Ascending aorta (tissue), 2 donors: ENCODE measurements at regions not wholly inside any gene's neighbourhood (a gene's known extent, or its start where the extent isn't known, plus 50 kb on each side); places are given as distances from the start of the nearest gene placed in this dataset.
"Not testable (repeated sequence)": the region's sequence is repeated elsewhere in the genome, so short reads cannot be mapped to it uniquely, and the experiment has no call there.

ENCODE experiments used
- DNase-seq, 2 donors: peaks; one replicate each; pipeline ENCODE4 v3.0.0-alpha.2; 2019; ENCODE audit warnings: low spot score in 2 of 2
- H3K27ac ChIP-seq, 2 donors: fragments of 200-600 bp; sonication (generic); one replicate each; pipeline ENCODE4 v1.5.1; 2016 to 2017; ENCODE audit warnings: mild to moderate bottlenecking in 1 of 2
- H3K27me3 ChIP-seq: fragments of 200-600 bp; sonication (generic); one replicate; pipeline ENCODE4 v1.5.1; 2017
- H3K36me3 ChIP-seq, 2 donors: fragments of 200-600 bp; sonication (generic); one replicate each; pipeline ENCODE4 v1.5.1; 2016
- H3K4me1 ChIP-seq, 2 donors: fragments of 200-600 bp; sonication (generic); one replicate each; pipeline ENCODE4 v1.5.1; 2016 to 2017; ENCODE audit warnings: mild to moderate bottlenecking in 1 of 2
- H3K4me3 ChIP-seq, 2 donors: fragments of 200-600 bp; sonication (generic); one replicate each; pipeline ENCODE4 v1.5.1; 2016 to 2017; ENCODE audit warnings: mild to moderate bottlenecking in 1 of 2
- H3K9me3 ChIP-seq, 2 donors: fragments of 200-600 bp; sonication (generic); one replicate each; pipeline ENCODE4 v1.5.1; 2016
- intact Hi-C: fragments of 100-400 bp; cut with DNase I; formaldehyde crosslinking; loops from one replicate; pipeline ENCODE4 v1.15.1; 2023
- TF ChIP-seq, protein P1 (sequence below), 3 experiments: fragments of 200-600 bp in 2 of 3; fragments of 450-650 bp in 1 of 3; sonication (generic) in 2 of 3; IDR thresholded peaks; one replicate each; pipeline ENCODE4 v1.5.1; 2016 to 2019; ENCODE audit warnings: antibody characterized with exemption in 3 of 3, mild to moderate bottlenecking in 1 of 3, moderate library complexity in 1 of 3

DNA sequence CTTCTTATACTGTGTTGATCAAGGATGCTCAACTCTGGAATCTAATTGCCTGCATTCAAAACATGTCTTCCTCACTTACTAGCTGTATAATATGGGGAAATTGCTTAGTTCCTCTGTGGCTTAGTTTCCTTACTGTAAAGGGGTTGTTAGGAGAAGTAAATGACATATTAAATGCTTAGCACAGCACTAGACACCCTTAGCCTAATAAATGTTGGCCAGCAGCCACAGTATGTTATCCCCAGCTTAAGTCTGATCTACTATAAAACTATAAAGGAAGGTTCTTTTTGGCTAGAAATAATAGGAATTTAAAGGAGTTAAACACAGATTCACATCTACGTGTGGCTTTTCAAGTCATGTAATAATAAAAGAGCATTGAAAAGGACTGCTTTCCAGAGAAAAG, 232.4 kb downstream of the PCSK1 start:
- Histone ChIP-seq H3K4me1 (peaks cover 0 to 5% of the 10 kb centered on the region in 2 donors), H3K4me3 (no peak overlapping the region), H3K27me3 (no peaks in the 10 kb centered on the region), H3K27ac (no peak overlapping the region), H3K36me3 (no peaks in the 10 kb centered on the region), H3K9me3 (no peaks in the 10 kb centered on the region)
- intact Hi-C loops = no loop called here
- DNase-seq = no peak
- TF ChIP-seq, protein P1, sequence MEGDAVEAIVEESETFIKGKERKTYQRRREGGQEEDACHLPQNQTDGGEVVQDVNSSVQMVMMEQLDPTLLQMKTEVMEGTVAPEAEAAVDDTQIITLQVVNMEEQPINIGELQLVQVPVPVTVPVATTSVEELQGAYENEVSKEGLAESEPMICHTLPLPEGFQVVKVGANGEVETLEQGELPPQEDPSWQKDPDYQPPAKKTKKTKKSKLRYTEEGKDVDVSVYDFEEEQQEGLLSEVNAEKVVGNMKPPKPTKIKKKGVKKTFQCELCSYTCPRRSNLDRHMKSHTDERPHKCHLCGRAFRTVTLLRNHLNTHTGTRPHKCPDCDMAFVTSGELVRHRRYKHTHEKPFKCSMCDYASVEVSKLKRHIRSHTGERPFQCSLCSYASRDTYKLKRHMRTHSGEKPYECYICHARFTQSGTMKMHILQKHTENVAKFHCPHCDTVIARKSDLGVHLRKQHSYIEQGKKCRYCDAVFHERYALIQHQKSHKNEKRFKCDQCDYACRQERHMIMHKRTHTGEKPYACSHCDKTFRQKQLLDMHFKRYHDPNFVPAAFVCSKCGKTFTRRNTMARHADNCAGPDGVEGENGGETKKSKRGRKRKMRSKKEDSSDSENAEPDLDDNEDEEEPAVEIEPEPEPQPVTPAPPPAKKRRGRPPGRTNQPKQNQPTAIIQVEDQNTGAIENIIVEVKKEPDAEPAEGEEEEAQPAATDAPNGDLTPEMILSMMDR (IDR thresholded peaks at IDR 0.05) = no peak

DNA sequence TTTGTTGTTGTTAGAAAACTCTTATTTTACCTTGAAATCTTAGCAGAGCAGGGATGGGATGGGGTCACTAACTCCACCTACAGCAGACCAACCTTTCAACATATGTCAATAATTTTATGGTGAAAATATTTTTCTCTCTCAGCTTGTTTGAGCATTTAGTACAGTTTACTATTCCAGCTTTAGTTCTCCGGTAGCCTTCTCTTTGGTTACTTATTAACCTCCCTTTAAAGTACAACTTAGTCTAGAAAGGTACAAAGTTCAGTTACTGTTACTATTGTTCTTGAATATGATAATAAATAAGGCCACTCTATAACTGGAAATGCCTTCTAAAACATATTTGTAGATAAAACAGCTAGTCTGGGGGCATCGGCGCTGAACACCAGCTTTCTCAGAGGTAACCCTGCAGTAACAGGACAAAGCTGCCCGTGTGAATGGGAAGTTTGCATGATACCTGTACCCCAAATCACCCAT, 233.3 kb downstream of the PCSK1 start:
- no peaks in the 10 kb centered on the region for H3K36me3 ChIP-seq
- intact Hi-C loops = no loop called here
- peaks cover 0 to 5% of the 10 kb centered on the region in 2 donors for H3K4me1 ChIP-seq
- DNase-seq = no peak
- H3K9me3 ChIP-seq = no peaks in the 10 kb centered on the region
- TF ChIP-seq, protein P1 (IDR thresholded peaks at IDR 0.05) = no peak
- H3K27ac ChIP-seq = no peak overlapping the region
- H3K27me3 ChIP-seq = no peaks in the 10 kb centered on the region
- H3K4me3 ChIP-seq = no peak overlapping the region

DNA sequence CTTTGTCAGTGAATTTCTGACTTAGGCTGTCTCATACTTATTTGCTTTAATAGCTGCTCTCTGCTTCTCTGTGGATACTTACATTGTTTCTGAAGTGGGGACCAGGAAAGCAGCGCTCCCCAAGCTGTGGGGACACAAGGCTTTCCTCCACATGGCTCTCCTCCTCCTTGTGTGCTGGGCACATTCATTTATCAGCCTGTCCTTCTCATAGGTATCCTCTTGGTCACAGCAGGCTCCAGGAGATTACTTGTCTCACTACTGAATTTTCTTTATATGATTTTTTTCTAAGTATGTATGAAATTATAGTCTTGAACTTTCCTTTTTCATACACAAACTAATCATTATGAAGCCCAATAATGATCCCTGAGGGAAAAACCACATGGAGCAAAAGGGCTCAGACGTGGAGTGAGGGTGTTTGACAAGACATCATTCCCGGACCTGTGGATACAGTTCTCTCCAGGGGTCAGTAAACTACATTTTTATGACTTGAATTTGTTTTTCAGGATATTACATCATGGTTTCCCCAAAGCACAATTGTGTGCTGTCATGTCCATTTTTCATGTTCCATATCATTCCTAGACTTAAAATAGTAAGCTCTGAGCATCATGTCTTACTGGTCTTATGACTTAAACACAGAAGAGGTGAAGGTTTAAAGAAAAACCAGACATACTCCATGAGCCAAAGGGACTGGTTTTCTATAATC, 234.5 kb downstream of the PCSK1 start:
- H3K4me1 ChIP-seq = peaks cover 0 to 5% of the 10 kb centered on the region in 2 donors
- H3K27me3 ChIP-seq = no peaks in the 10 kb centered on the region
- H3K36me3 ChIP-seq = no peaks in the 10 kb centered on the region
- H3K27ac ChIP-seq = no peak overlapping the region
- no peak overlapping the region for H3K4me3 ChIP-seq
- H3K9me3 ChIP-seq = no peaks in the 10 kb centered on the region
- TF ChIP-seq, protein P1 (IDR thresholded peaks at IDR 0.05) = no peak
- intact Hi-C loops = no loop called here
- no peak for DNase-seq

DNA sequence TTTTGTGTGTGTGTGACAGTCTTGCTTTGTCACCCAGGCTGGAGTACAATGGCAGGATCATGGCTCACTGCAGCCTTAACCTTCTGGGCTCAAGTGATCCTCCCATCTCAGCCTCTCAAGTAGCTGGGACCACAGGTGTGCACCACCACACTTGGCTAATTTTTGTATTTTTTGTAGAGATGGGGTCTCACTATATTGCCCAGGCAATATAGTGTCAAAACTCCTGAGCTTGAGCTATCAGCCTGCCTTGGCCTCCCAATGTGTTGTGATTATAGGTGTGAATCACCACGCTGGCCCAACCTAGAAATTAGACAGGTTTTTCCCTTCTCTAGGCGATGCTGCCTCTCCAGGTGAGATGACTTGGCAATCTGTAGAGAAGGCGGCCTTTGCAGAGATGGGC, 235.3 kb downstream of the PCSK1 start:
- intact Hi-C loops, H3K36me3 ChIP-seq, DNase-seq, H3K4me3 ChIP-seq, H3K27me3 ChIP-seq, H3K9me3 ChIP-seq, H3K4me1 ChIP-seq: not testable (repeated sequence)
- peak overlapping the region in 1 of 2 donors; percentile 1 for H3K27ac ChIP-seq

DNA sequence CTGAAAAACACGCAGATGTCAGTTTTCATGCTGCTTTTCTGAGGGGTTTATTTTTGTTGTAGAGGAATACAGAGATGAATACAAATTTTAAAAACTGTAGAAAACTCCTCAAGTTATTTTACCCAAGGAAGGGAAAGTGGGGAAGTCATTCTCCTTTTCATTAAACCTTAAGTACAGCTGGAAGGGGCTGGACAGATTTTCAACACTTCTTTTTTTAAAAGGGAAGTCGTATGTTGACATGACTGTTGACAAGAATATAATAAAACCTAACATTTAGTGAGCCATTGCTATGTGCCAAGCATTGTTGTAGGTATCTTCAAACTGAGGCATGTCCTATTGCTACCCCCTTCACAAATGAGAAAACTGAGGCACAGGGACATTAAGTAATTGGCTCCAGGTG, 235.7 kb upstream of the ELL2 start:
- Histone ChIP-seq H3K27me3 (no peaks in the 10 kb centered on the region), H3K4me3 (no peak overlapping the region), H3K9me3 (no peaks in the 10 kb centered on the region), H3K4me1 (peaks cover 0 to 5% of the 10 kb centered on the region in 2 donors), H3K36me3 (no peaks in the 10 kb centered on the region), H3K27ac (peak overlapping the region; percentile 1 to 48)
- no peak for DNase-seq
- intact Hi-C loops = no loop called here
- TF ChIP-seq, protein P1 (IDR thresholded peaks at IDR 0.05) = no peak

DNA sequence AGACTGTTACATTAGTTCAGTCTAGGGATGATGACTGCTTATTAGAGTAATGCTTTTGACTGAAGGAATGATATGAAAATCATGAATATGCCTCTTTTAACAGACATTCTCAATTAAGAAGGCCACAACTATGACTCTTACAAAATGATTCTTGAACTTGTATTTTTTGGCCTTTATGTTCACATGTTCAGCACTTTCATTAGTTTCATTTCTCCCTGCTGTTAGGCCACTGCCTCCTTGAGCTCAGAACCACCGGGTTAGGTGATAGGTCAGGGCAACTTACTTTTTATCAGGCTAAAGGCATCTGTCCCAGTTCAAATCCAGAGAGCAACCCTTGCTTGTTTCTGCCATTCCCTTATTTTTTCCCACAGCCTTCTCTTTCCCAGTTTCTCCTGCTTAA, 235.2 kb upstream of the ELL2 start:
- Histone ChIP-seq H3K27me3 (no peaks in the 10 kb centered on the region), H3K36me3 (no peaks in the 10 kb centered on the region), H3K4me3 (no peak overlapping the region), H3K4me1 (peaks cover 0 to 5% of the 10 kb centered on the region in 2 donors), H3K9me3 (no peaks in the 10 kb centered on the region), H3K27ac (peak overlapping the region; percentile 1 to 48)
- TF ChIP-seq, protein P1 (IDR thresholded peaks at IDR 0.05) = no peak
- intact Hi-C loops = no loop called here
- DNase-seq = no peak
